NCI-H1930 (cell line): ENCODE measurements at regions not wholly inside any gene's neighbourhood (a gene's known extent, or its start where the extent isn't known, plus 50 kb on each side); places are given as distances from the start of the nearest gene placed in this dataset.

Experiments used
- DNase-seq, 2 experiments: peaks; one replicate each; lab custom pipeline; 2025; lab: John Stamatoyannopoulos, UW

GRCh38 chr22:44555597-44555996, 57.6 kb upstream of the RTL6 start:
- no peak for DNase-seq

DNA sequence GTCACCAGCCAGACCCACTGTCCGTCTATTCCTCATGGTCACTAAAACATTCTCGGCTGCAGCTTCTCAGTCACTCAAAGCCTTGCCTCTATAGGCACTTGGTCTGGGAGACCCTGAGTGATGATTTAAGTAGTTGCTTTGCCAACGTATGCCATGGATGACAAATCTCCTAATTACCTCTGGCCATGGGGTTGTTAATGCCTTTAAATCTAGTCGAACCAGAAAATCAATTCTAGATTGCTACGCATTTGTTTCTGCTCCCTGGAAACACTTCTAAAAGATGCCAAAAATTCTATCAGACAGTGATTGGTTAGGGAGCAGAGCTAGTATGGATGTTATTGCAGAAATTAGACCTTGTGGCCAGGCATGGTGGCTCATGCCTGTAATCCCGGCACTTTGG, 57.0 kb upstream of the RTL6 start:
- no peak for DNase-seq

- no peak for DNase-seq
Measured at GRCh38 chr22:44554411-44554810, 56.4 kb upstream of the RTL6 start.

GRCh38 chr22:44550711-44551491, 52.9 kb upstream of the RTL6 start:
- DNase-seq, result no peak

DNA sequence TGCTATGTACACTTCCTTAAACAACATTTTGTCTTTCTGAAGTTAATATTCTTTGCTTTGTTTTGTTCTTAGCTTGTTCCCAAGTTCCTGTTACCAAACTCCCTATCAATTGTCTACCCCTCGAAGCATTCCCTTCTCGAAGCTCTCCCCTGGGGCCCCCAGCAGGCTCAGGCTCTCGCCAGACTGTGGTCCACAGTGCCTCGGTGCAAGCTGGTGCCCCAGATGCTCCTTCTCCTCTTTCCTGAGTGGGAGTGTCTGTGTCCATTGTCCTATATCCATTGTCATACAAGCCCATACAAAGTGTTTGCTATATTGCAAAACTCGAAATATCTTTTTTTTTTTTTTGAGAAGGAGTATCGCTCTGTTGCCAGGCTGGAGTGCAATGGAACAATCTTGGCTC, 51.7 kb upstream of the RTL6 start:
- DNase-seq, result no peak

DNA sequence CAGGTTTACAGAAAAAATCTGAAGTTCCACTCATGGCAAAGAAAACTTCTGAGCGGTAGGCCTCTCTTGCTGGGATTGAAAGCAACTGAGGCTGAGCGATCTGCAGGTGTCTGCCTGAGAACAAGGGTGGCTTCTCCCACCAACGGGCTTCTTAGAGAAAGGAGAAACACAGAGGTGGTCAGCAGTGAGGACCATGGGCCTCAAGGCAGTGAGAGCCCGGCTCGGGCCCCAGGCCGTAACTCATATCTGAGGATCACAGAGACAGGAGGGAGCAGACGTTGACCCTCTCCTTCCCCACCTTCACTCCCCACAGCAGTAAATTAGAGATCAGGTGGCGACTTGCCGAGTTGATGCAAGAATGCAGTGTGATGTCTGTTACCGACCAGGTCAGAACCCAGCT, 50.9 kb upstream of the RTL6 start:
- DNase-seq, result no peak
